ENCODE measurements at regions not wholly inside any gene's neighbourhood (a gene's known extent, or its start where the extent isn't known, plus 50 kb on each side); places are given as distances from the start of the nearest gene placed in this dataset.

DNA sequence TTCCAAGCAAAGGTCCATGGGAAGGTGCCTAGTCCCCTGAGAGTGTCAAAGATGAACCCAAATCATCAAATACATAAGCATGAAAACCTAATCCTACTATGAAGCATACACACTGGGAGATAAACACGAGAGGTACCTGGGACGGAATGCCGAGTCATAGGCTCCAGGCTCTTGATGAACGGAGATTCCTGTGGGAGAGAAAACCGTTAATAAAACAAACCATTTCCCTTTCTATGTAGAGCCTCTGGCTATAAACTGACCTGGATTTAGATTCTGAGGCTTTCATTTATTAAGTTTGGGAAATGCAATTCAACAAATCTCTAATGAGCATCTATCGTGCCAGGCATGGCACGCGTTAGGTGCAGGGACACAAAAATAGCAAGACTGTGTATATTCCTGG lies 206.4 kb upstream of the IL12B start:
- DNase-seq (ENCODE audit: low read depth): no peak
- no peak overlapping the region for H3K4me3 ChIP-seq (ENCODE audit: low read length)
- TF ChIP-seq, protein P1, sequence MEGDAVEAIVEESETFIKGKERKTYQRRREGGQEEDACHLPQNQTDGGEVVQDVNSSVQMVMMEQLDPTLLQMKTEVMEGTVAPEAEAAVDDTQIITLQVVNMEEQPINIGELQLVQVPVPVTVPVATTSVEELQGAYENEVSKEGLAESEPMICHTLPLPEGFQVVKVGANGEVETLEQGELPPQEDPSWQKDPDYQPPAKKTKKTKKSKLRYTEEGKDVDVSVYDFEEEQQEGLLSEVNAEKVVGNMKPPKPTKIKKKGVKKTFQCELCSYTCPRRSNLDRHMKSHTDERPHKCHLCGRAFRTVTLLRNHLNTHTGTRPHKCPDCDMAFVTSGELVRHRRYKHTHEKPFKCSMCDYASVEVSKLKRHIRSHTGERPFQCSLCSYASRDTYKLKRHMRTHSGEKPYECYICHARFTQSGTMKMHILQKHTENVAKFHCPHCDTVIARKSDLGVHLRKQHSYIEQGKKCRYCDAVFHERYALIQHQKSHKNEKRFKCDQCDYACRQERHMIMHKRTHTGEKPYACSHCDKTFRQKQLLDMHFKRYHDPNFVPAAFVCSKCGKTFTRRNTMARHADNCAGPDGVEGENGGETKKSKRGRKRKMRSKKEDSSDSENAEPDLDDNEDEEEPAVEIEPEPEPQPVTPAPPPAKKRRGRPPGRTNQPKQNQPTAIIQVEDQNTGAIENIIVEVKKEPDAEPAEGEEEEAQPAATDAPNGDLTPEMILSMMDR (conservative IDR thresholded peaks at IDR 0.05; ENCODE audit: low read depth, low read length): no peak

- TF ChIP-seq, protein P1 (conservative IDR thresholded peaks at IDR 0.05; ENCODE audit: low read depth, low read length): no peak
- no peak for DNase-seq (ENCODE audit: low read depth)
- H3K4me3 ChIP-seq (ENCODE audit: low read length): no peak overlapping the region
These were observed 209.4 kb upstream of the IL12B start for GRCh38 chr5:159539678-159540077.

DNA sequence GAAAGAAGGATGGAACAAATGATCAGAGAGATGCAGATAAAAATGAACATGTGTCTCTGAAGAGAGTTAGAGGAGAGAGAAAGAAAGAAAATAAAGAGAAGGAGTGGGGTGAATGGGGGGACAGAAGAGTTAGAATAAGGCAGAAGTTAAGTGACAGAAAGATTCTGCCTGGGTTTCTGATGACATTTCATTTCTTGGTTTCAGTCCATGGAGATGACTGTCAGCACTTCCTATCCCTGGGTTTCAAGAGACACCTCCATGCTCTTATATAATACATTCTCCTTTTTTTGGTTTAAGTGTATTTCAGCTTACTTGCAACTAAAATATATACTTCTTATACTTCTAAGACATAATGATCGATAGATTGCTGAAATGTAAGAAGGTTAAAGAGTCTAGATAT lies 213.0 kb upstream of the IL12B start:
- DNase-seq (ENCODE audit: low read depth): no peak
- TF ChIP-seq, protein P1 (conservative IDR thresholded peaks at IDR 0.05; ENCODE audit: low read depth, low read length): no peak

DNA sequence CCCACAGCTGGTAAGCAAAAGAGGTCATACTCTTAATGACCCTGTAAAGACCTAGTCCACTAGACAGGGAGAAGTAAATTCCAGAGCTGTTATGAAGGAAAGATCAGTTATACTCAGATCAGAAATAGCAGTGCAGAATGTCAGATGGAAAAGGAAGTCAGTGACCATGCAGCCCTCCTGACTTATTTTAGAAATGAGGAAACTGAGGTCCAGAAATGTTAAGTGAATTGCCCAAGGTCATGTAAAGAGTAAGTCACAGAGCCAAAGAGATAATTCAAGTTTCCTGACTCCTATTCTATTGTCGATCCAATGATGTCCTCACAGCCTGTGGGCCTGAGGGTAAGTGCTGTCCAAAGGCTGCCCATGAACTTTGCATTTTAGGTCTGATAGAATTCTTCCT lies 214.9 kb upstream of the IL12B start:
- TF ChIP-seq, protein P1 (conservative IDR thresholded peaks at IDR 0.05; ENCODE audit: low read depth, low read length): no peak
- no peak overlapping the region for H3K4me3 ChIP-seq (ENCODE audit: low read length)
- no peak for DNase-seq (ENCODE audit: low read depth)

More for the DNA sequence above, 213.0 kb upstream of the IL12B start:
- H3K4me3 ChIP-seq (ENCODE audit: low read length): no peak overlapping the region

DNA sequence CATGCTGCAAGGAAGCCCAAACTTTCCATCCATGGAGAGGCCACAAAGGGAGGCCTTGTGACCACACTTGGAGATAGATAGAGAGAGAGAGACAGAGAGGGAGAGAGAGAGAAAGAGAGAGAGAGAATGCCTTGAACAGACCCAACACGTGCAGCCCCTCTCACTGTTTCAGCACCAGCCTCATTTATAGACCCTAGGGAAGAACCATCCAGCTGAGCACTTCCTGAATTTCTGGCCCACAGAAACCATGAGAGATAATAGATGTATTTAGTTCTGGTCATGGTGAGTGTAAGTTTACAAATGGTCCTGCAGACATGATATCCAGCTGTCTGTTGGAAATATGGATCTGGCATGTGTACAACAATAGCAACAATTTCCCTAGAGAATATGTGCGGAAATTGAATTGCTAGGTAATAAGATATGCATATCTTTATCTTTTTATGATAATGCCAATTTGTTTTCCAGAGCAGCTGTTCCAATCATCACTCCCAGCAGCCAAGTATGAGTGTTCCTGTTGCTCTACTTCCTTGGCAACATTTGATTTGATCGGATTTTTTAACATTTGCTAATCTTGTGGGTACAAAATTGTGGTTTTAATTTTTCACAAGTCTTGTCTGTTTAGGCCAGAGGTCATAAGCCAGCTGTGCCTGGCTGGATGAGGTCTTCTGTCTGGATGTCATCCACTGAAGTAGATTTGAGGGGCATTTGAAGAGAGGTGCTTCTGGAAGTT lies 217.3 kb upstream of the IL12B start:
- DNase-seq (ENCODE audit: low read depth): no peak

GRCh38 chr5:159548517-159548916 lies 218.2 kb upstream of the IL12B start:
- TF ChIP-seq, protein P1 (conservative IDR thresholded peaks at IDR 0.05; ENCODE audit: low read depth, low read length): no peak
- peak; percentile 43 for DNase-seq (ENCODE audit: low read depth)
- no peak overlapping the region for H3K4me3 ChIP-seq (ENCODE audit: low read length)

More for the DNA sequence above, 217.3 kb upstream of the IL12B start:
- TF ChIP-seq, protein P1 (conservative IDR thresholded peaks at IDR 0.05; ENCODE audit: low read depth, low read length): no peak
- H3K4me3 ChIP-seq (ENCODE audit: low read length): no peak overlapping the region

- no peak for DNase-seq (ENCODE audit: low read depth)
These were observed 218.8 kb upstream of the IL12B start for GRCh38 chr5:159549046-159549445.

More at GRCh38 chr5:159549046-159549445, 218.8 kb upstream of the IL12B start:
- no peak overlapping the region for H3K4me3 ChIP-seq (ENCODE audit: low read length)
- TF ChIP-seq, protein P1 (conservative IDR thresholded peaks at IDR 0.05; ENCODE audit: low read depth, low read length): no peak

All from retinal pigment epithelial cell (primary cell).